ENCODE measurements at regions not wholly inside any gene's neighbourhood (a gene's known extent, or its start where the extent isn't known, plus 50 kb on each side); places are given as distances from the start of the nearest gene placed in this dataset.

DNA sequence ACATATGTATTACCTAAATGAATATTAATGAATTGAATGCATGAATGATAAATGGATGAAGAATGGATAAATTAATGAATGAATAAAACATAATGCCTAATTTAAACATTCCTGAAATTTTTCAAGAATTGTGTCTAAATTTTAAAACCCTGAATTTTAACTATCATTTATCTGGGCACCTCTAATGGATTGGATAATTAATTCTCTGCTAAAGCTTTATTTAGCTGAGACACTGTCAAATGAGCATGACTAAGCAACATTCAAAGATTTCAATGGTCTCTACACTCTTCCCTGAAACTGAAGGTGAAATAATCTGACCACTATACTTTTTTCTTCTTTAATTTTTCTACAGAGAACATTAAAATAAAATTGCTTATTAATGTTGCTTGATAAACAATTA is 1197.7 kb downstream of the C4orf33 start:
- TF ChIP-seq GATA2 (IDR thresholded peaks at IDR 0.05; ENCODE audit: low read depth, low read length) (no peak), GATA3 (IDR thresholded peaks at IDR 0.05; ENCODE audit: low read depth, low read length) (no peak)
